Stimulated activated CD8-positive, alpha-beta memory T cell treated with anti-CD3 and anti-CD28 coated beads, Interleukin-7, amount 100 ng/mL, for 48 hours (primary cell): ENCODE measurements at regions not wholly inside any gene's neighbourhood (a gene's known extent, or its start where the extent isn't known, plus 50 kb on each side); places are given as distances from the start of the nearest gene placed in this dataset.

Experiments used
- DNase-seq, 2 donors: peaks; one replicate each; pipeline ENCODE4 v3.0.0-alpha.2; 2020; ENCODE audit warnings: low read depth in 1 of 2; ENCODE audit errors: extremely low read depth in 1 of 2

- DNase-seq = no peak
Observed at GRCh38 chr12:130016986-130017385, 113.2 kb upstream of the TMEM132D start.

GRCh38 chr12:130017591-130018449 is 114.0 kb upstream of the TMEM132D start:
- DNase-seq = no peak

- no peak for DNase-seq
Observed at GRCh38 chr12:130018614-130019013, 114.8 kb upstream of the TMEM132D start.

- peak in 1 of 2 donors; percentile 18 for DNase-seq
Observed at GRCh38 chr12:130026608-130027176, 122.9 kb upstream of the TMEM132D start.

GRCh38 chr12:130027798-130028197 is 124.0 kb upstream of the TMEM132D start:
- DNase-seq = no peak

GRCh38 chr12:130029151-130029550 is 125.3 kb upstream of the TMEM132D start:
- DNase-seq = no peak

- DNase-seq = no peak
Observed at GRCh38 chr12:130031041-130031440, 127.2 kb upstream of the TMEM132D start.

GRCh38 chr12:130031571-130032189 is 127.9 kb upstream of the TMEM132D start:
- DNase-seq = peak; percentile 36 to 38

GRCh38 chr12:130041983-130042812 is 120.1 kb upstream of the FZD10 start:
- peak; percentile 10 to 13 for DNase-seq

GRCh38 chr12:130043685-130044406 is 118.4 kb upstream of the FZD10 start:
- no peak for DNase-seq

- no peak for DNase-seq
Observed at GRCh38 chr12:130044991-130045621, 117.2 kb upstream of the FZD10 start.

- DNase-seq = no peak
Observed at GRCh38 chr12:130049666-130050065, 112.6 kb upstream of the FZD10 start.

GRCh38 chr12:130051900-130052299 is 110.4 kb upstream of the FZD10 start:
- no peak for DNase-seq

- DNase-seq = no peak
Observed at GRCh38 chr12:130053651-130054069, 108.6 kb upstream of the FZD10 start.

- DNase-seq = no peak
Observed at GRCh38 chr12:130054803-130055202, 107.5 kb upstream of the FZD10 start.

GRCh38 chr12:130058926-130059472 is 103.3 kb upstream of the FZD10 start:
- no peak for DNase-seq

- no peak for DNase-seq
Observed at GRCh38 chr12:130063866-130064265, 98.4 kb upstream of the FZD10 start.

GRCh38 chr12:130064999-130065398 is 97.3 kb upstream of the FZD10 start:
- no peak for DNase-seq

GRCh38 chr12:130066742-130067141 is 95.5 kb upstream of the FZD10 start:
- no peak for DNase-seq

- DNase-seq = no peak
Observed at GRCh38 chr12:130068741-130069140, 93.5 kb upstream of the FZD10 start.
